ENCODE measurements at regions not wholly inside any gene's neighbourhood (a gene's known extent, or its start where the extent isn't known, plus 50 kb on each side); places are given as distances from the start of the nearest gene placed in this dataset.

DNA sequence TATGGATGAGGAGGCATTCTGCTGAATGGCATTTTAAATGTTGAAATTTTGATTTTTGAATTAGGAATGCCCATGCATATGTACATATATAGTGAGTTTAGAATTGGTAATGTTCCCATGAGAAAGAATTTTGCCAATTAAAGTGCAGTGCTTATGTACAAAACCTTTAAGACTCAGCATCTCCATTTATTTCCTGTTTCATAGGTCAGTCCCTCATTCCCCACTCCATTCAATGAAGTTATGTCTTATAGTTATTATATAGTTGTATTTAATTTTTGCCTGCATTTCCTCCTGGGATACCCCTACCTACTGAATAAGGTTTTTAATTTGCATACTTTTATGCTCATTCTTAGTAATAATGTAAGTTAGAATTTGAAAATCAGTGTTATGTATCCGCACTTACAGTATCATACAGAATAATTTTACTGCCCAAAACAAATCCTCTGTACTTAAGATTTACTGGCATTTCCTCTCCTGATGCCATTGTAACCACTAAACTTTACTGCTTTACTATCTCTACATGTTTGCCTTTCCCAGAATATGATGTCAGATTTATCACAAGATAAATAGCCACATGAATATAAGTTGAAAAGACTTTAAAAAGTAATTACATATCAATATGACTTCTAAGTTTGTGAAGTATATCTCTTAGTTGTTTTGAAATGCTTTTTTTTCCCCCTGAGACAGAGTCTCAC lies 389.1 kb upstream of the NDN start:
- TF ChIP-seq, protein P1, sequence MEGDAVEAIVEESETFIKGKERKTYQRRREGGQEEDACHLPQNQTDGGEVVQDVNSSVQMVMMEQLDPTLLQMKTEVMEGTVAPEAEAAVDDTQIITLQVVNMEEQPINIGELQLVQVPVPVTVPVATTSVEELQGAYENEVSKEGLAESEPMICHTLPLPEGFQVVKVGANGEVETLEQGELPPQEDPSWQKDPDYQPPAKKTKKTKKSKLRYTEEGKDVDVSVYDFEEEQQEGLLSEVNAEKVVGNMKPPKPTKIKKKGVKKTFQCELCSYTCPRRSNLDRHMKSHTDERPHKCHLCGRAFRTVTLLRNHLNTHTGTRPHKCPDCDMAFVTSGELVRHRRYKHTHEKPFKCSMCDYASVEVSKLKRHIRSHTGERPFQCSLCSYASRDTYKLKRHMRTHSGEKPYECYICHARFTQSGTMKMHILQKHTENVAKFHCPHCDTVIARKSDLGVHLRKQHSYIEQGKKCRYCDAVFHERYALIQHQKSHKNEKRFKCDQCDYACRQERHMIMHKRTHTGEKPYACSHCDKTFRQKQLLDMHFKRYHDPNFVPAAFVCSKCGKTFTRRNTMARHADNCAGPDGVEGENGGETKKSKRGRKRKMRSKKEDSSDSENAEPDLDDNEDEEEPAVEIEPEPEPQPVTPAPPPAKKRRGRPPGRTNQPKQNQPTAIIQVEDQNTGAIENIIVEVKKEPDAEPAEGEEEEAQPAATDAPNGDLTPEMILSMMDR (IDR thresholded peaks at IDR 0.05) = no peak
- no peak for TF ChIP-seq POLR2A (IDR thresholded peaks at IDR 0.05)
